Mucosa of rectum (tissue), 2 donors: ENCODE measurements at regions not wholly inside any gene's neighbourhood (a gene's known extent, or its start where the extent isn't known, plus 50 kb on each side); places are given as distances from the start of the nearest gene placed in this dataset.

Experiments used
- H3K27ac ChIP-seq, 2 donors: one replicate each; pipeline ENCODE4 v1.7.0; 2013; ENCODE audit warnings: inconsistent platforms in 2 of 2, low read depth in 2 of 2, low read length in 2 of 2
- H3K27me3 ChIP-seq, 2 donors: one replicate each; pipeline ENCODE4 v1.7.0; 2013; ENCODE audit warnings: low read length in 2 of 2; ENCODE audit not compliant: control insufficient read depth in 2 of 2, insufficient read depth in 2 of 2
- H3K36me3 ChIP-seq, 2 donors: one replicate each; pipeline ENCODE4 v1.7.0; 2013; ENCODE audit warnings: low read length in 2 of 2; ENCODE audit not compliant: control insufficient read depth in 2 of 2, insufficient read depth in 2 of 2
- H3K4me1 ChIP-seq, 2 donors: one replicate each; pipeline ENCODE4 v1.7.0; 2013; ENCODE audit warnings: low read length in 2 of 2, mild to moderate bottlenecking in 1 of 2; ENCODE audit not compliant: control insufficient read depth in 2 of 2, insufficient read depth in 2 of 2
- H3K4me3 ChIP-seq, 2 donors: one replicate each; pipeline ENCODE4 v1.7.0; 2013; ENCODE audit warnings: low read length in 2 of 2
- H3K9ac ChIP-seq, 2 donors: one replicate each; pipeline ENCODE4 v1.7.0; 2013; ENCODE audit warnings: low read length in 2 of 2, low read depth in 1 of 2, mild to moderate bottlenecking in 1 of 2
- H3K9me3 ChIP-seq, 2 donors: one replicate each; pipeline ENCODE4 v1.7.0; 2013; ENCODE audit warnings: low read length in 2 of 2; ENCODE audit not compliant: control insufficient read depth in 2 of 2
- donor health status: healthy.
- donor health status: Normal muscosa, but diverticular disease.

GRCh38 chr1:94614168-94614815 is 72.7 kb upstream of the F3 start:
- H3K9ac ChIP-seq = no peak overlapping the region
- no peak overlapping the region for H3K4me3 ChIP-seq
- H3K36me3 ChIP-seq = no peaks in the 10 kb centered on the region
- no peaks in the 10 kb centered on the region for H3K9me3 ChIP-seq
- H3K27me3 ChIP-seq = no peaks in the 10 kb centered on the region
- peak overlapping the region; percentile 16 to 64 for H3K27ac ChIP-seq
- H3K4me1 ChIP-seq = peaks cover 43 to 54% of the 10 kb centered on the region in 2 donors

DNA sequence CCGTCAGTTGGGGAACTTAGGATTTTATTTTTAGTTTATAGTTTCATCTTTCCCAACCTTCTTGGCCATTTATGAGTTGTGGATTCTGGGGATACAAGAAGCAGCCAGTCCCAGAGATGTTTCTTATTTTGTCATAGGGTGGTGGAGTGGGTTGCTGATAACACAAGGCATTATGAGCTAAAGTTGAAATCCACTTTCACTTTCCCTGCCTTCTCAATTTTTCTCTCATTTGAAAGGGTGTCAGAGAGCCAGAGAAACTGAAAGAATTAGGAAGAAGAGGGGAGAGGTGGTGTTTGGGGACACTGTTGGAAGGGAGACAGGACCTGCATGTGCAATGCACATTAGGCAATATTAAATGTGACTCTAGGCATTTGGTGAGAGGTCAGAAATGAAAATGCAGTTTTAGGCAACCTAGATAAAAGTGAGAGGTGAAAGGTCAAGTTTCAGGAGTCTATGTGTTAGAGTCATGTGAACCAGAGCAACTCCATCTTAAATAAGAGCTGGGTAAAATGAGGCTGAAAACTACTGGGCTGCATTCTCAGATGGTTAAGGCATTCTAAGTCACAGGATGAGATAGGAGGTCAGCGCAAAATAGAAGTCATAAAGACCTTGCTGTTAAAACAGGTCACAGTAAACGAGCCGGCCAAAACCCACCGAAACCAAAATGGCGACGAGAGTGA is 71.1 kb upstream of the F3 start:
- peak overlapping the region; percentile 59 to 70 for H3K27ac ChIP-seq
- peaks cover 54 to 69% of the 10 kb centered on the region in 2 donors for H3K4me1 ChIP-seq
- peak overlapping the region in 1 of 2 donors; percentile 17 for H3K9ac ChIP-seq
- no peaks in the 10 kb centered on the region for H3K27me3 ChIP-seq
- no peaks in the 10 kb centered on the region for H3K36me3 ChIP-seq
- H3K9me3 ChIP-seq = no peaks in the 10 kb centered on the region
- H3K4me3 ChIP-seq = peak overlapping the region in 1 of 2 donors; percentile 37

- Histone ChIP-seq H3K27me3 (no peaks in the 10 kb centered on the region), H3K9me3 (no peaks in the 10 kb centered on the region), H3K27ac (peak overlapping the region; percentile 59 to 70), H3K9ac (peak overlapping the region in 1 of 2 donors; percentile 17), H3K36me3 (no peaks in the 10 kb centered on the region), H3K4me3 (peak overlapping the region in 1 of 2 donors; percentile 37), H3K4me1 (peaks cover 58 to 70% of the 10 kb centered on the region in 2 donors)
These were observed 70.3 kb upstream of the F3 start for GRCh38 chr1:94611681-94612475.

DNA sequence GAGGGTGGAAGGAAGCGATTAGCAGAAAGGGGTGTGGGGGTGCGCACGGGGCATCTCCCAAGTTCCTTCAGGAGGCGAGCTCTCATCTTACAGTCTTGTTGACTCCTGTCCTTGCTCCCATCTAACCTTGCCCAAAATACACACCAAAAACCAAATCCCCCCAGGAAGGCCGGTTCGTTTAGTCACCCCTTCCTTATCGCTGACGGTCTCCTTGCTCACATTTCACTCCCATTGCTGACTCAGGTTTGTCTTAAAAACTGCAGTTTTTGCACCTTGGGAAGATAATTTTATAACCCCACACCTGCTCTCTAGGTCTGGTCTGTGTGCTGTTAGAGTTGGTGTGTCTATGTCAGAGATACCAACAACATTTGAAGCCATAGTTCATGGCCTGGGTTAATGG is 68.1 kb upstream of the F3 start:
- Histone ChIP-seq H3K4me1 (peaks cover 58 to 70% of the 10 kb centered on the region in 2 donors), H3K9me3 (no peaks in the 10 kb centered on the region), H3K27ac (peak overlapping the region in 1 of 2 donors; percentile 88), H3K9ac (no peak overlapping the region), H3K4me3 (no peak overlapping the region), H3K36me3 (no peaks in the 10 kb centered on the region), H3K27me3 (no peaks in the 10 kb centered on the region)

DNA sequence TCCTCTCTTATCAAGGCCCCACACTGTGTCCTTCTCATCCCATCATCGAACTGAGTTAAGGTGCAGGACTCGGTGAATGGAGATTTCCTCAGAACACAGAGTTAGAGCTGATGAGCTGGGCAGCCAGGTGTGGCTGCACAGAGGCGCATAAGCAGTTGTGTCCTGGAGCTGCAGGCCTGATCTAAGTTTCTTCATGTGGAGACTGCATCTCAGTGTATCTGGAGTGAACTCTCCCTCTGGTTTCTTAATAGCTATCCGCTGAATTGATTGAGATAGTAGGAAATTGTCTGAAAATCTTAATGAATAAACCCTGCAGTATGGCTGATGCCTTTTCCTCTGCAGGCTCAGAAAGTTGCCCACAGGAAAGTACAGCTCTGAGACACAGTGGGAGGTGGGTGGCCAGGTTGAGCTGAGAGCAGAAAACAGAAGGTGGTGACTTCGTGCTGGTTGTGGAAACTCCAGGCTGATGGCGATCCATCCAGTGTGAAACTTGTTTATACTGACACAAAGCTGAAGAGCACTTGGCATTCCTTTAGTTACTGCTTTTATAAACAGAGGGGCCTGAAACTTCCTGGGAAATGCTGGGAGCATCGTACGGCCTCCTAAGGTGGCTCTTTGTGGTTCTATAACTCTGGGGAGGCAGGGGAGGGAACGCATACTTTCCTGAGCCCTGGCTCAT is 67.4 kb upstream of the F3 start:
- Histone ChIP-seq H3K4me3 (no peak overlapping the region), H3K27ac (peak overlapping the region; percentile 88 to 90), H3K9ac (no peak overlapping the region), H3K27me3 (no peaks in the 10 kb centered on the region), H3K9me3 (no peaks in the 10 kb centered on the region), H3K4me1 (peaks cover 52 to 63% of the 10 kb centered on the region in 2 donors), H3K36me3 (no peaks in the 10 kb centered on the region)

GRCh38 chr1:94608142-94608851 is 66.7 kb upstream of the F3 start:
- H3K4me3 ChIP-seq = no peak overlapping the region
- H3K4me1 ChIP-seq = peaks cover 52 to 66% of the 10 kb centered on the region in 2 donors
- H3K27me3 ChIP-seq = no peaks in the 10 kb centered on the region
- no peaks in the 10 kb centered on the region for H3K36me3 ChIP-seq
- no peaks in the 10 kb centered on the region for H3K9me3 ChIP-seq
- peak overlapping the region; percentile 88 to 90 for H3K27ac ChIP-seq
- peak overlapping the region; percentile 27 to 54 for H3K9ac ChIP-seq

DNA sequence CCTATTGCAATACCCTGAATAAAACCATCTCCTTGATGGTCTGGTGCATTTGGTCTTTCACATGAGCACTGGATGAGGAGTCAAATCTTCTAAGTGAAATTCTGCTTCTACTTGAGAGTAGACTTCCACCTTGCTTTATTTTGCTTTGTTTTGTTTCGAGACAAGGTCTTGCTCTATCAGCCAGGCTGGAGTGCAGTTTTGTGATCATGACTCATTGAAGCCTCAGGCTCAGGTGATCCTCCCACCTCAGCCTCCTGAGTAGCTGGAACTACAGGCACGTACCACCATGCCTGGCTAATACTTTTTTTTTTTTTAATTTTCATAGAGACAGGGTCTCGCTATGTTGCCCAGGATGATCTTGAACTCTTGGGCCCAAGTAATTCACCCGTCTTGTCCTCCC is 65.8 kb upstream of the F3 start:
- H3K36me3 ChIP-seq = no peaks in the 10 kb centered on the region
- H3K4me3 ChIP-seq = no peak overlapping the region
- peaks cover 51 to 64% of the 10 kb centered on the region in 2 donors for H3K4me1 ChIP-seq
- H3K9ac ChIP-seq = no peak overlapping the region
- no peaks in the 10 kb centered on the region for H3K9me3 ChIP-seq
- H3K27ac ChIP-seq = peak overlapping the region; percentile 88 to 90
- H3K27me3 ChIP-seq = no peaks in the 10 kb centered on the region

DNA sequence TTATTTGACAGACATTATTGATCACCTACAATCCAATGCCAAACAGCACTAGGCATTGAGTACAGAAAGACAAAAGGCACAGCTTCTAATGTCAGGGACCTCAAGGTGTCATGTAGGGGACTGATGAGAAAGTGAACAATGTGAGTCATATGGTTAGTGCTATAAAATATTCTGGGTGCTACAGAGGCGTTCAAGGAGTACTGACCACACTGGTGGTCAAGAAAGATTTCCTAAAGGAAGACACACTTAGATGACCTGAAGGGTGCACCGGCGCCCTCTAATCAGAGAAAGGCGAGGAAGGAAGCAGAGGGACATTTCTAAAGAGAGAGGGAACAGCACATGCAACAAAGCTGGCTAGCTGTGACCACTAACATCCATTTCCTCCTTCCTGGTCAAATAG is 64.9 kb upstream of the F3 start:
- Histone ChIP-seq H3K36me3 (no peaks in the 10 kb centered on the region), H3K4me3 (no peak overlapping the region), H3K27me3 (no peaks in the 10 kb centered on the region), H3K9me3 (no peaks in the 10 kb centered on the region), H3K4me1 (peaks cover 53 to 66% of the 10 kb centered on the region in 2 donors), H3K27ac (peak overlapping the region; percentile 88 to 90), H3K9ac (no peak overlapping the region)

GRCh38 chr1:94603663-94604062 is 62.1 kb upstream of the F3 start:
- Histone ChIP-seq H3K4me1 (peaks cover 39 to 55% of the 10 kb centered on the region in 2 donors), H3K27ac (peak overlapping the region in 1 of 2 donors; percentile 32), H3K4me3 (no peak overlapping the region), H3K9me3 (no peaks in the 10 kb centered on the region), H3K36me3 (no peaks in the 10 kb centered on the region), H3K9ac (no peak overlapping the region), H3K27me3 (no peaks in the 10 kb centered on the region)
